ENCODE measurements at regions not wholly inside any gene's neighbourhood (a gene's known extent, or its start where the extent isn't known, plus 50 kb on each side); places are given as distances from the start of the nearest gene placed in this dataset.

DNA sequence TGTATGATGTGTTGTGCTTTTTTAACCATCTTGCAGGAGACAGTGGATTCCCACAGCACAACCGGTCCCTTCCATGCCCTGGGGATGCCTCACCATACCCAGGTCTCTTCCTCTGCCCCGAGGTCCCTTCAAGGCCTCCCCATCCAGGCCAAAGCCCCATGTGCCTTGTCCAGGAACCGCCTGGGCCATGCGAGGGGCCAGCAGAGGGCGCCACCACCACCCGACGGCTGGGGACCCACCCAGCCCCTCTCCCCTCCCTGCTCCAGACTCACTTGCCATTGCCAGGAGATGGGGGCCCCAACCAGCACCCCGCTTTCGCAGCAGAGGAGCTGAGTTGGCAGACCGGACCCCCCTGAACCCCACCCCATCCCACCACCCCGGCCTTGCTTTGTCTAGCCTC is 485.5 kb downstream of the TRAM1L1 start:
- Histone ChIP-seq H3K4me3 (no peak overlapping the region), H3K36me3 (no peaks in the 10 kb centered on the region), H3K27me3 (no peaks in the 10 kb centered on the region), H3K4me1 (no peaks in the 10 kb centered on the region), H3K9me3 (no peaks in the 10 kb centered on the region), H3K27ac (no peak overlapping the region)
- TF ChIP-seq, protein P1, sequence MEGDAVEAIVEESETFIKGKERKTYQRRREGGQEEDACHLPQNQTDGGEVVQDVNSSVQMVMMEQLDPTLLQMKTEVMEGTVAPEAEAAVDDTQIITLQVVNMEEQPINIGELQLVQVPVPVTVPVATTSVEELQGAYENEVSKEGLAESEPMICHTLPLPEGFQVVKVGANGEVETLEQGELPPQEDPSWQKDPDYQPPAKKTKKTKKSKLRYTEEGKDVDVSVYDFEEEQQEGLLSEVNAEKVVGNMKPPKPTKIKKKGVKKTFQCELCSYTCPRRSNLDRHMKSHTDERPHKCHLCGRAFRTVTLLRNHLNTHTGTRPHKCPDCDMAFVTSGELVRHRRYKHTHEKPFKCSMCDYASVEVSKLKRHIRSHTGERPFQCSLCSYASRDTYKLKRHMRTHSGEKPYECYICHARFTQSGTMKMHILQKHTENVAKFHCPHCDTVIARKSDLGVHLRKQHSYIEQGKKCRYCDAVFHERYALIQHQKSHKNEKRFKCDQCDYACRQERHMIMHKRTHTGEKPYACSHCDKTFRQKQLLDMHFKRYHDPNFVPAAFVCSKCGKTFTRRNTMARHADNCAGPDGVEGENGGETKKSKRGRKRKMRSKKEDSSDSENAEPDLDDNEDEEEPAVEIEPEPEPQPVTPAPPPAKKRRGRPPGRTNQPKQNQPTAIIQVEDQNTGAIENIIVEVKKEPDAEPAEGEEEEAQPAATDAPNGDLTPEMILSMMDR (IDR thresholded peaks at IDR 0.05), result no peak
- DNase-seq (ENCODE audit: low spot score), result no peak

DNA sequence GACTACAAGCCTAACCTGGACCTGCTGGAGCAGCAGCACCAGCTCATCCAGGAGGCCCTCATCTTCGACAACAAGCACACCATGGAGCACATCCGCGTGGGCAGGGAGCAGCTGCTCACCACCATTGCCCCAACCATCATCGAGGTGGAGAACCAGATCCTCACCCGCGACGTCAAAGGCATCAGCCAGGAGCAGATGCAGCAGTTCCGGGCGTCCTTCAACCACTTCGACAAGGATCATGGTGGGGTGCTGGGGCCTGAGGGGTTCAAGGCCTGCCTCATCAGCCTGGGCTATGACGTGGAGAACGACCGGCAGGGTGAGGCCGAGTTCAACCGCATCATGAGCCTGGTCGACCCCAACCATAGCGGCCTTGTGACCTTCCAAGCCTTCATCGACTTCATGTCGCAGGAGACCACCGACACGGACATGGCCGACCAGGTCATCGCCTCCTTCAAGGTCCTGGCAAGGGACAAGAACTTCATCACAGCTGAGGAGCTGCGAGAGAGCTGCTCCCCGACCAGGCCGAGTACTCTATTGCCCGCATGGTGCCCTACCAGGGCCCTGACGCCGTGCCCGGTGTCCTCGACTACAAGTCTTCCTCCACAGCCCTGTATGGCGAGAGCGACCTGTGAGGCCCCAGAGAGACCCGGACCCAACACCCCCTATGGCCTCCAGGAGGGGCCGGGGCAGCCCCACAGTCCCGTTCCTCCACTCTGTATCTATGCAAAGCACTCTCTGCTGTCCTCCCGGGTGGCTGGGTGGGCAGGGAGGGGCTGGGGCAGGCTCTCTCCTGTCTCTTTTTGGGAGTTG is 486.2 kb downstream of the TRAM1L1 start:
- DNase-seq (ENCODE audit: low spot score), result no peak
- TF ChIP-seq, protein P1 (IDR thresholded peaks at IDR 0.05), result no peak
- H3K9me3 ChIP-seq, result no peaks in the 10 kb centered on the region
- no peak overlapping the region for H3K4me3 ChIP-seq
- H3K27ac ChIP-seq, result no peak overlapping the region
- no peaks in the 10 kb centered on the region for H3K27me3 ChIP-seq
- H3K36me3 ChIP-seq, result no peaks in the 10 kb centered on the region
- H3K4me1 ChIP-seq, result no peaks in the 10 kb centered on the region

DNA sequence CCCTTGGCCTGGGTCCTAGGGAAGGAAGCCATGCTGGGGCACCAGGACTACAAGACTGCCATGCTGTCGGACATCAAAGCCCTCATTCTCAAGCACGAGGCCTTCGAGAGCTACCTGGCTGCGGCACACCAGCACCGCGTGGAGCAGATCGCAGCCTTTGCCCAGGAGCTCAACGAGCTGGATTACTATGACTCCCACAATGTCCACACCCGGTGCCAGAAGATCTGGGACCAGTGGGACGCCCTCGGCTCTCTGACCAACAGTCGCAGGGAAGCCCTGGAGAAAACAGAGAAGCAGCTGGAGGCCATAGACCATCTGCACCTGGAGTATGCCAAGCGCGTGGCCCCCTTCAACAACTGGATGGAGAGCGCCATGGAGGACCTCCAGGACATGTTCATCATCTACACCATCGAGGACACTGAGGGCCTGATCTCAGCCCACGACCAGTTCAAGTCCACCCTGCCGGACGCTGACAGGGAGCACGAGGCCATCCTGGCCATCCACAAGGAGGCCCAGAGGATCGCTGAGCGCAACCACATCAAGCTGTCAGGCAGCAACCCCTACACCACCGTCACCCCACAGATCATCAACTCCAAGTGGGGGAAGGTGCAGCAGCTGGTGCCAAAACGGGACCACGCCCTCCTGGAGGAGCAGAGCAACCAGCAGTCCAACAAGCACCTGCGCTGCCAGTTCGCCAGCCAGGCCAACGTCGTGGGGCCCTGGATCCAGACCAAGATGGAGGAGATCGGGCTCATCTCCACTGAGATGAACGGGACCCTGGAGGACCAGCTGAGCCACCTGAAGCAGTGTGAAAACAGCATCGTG is 487.0 kb downstream of the TRAM1L1 start:
- no peaks in the 10 kb centered on the region for H3K9me3 ChIP-seq
- H3K27me3 ChIP-seq, result no peaks in the 10 kb centered on the region
- no peak overlapping the region for H3K27ac ChIP-seq
- no peaks in the 10 kb centered on the region for H3K4me1 ChIP-seq
- no peak overlapping the region for H3K4me3 ChIP-seq
- TF ChIP-seq, protein P1 (IDR thresholded peaks at IDR 0.05), result no peak
- no peak for DNase-seq (ENCODE audit: low spot score)
- no peaks in the 10 kb centered on the region for H3K36me3 ChIP-seq

DNA sequence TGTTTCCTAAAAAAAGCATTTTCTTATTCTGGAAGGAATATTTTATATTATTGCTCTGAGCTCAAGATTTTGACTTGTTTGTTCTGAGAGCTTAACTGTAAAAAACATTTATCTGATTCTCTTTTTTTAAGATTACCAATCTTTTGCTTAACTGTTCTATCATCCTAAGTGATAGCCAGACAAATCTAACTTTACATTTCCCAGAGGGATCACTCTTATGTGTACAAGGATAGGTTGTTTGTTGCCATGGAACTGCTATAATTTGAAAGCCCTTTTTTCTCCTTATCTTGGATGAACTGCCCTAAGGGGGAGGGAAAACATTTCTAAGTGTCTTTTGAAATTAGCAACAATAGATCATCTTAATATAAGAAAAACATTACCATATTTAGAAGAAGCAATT is 494.7 kb downstream of the TRAM1L1 start:
- no peaks in the 10 kb centered on the region for H3K9me3 ChIP-seq
- no peaks in the 10 kb centered on the region for H3K27me3 ChIP-seq
- no peak overlapping the region for H3K27ac ChIP-seq
- no peak for DNase-seq (ENCODE audit: low spot score)
- H3K36me3 ChIP-seq, result no peaks in the 10 kb centered on the region
- H3K4me3 ChIP-seq, result no peak overlapping the region
- TF ChIP-seq, protein P1 (IDR thresholded peaks at IDR 0.05), result no peak
- H3K4me1 ChIP-seq, result no peaks in the 10 kb centered on the region

DNA sequence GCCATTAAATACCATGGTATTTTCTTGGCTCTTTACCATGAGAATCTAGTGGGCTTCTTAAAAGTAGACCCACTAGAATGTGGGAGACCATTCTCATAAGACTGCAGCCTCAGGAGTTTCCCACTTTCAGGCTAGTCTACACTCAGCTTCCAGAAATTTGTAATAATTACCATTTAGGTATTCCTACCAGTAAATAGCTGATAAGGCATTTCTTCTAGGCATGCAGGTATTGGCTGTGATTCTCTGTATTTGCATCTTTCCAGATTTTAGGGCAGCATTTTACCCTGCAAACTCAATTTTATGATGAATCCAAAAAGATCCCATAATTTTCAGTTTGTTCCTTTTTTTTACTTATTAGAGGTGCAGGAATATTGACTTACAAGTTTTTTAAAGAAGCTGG is 496.6 kb downstream of the TRAM1L1 start:
- no peak overlapping the region for H3K27ac ChIP-seq
- no peaks in the 10 kb centered on the region for H3K27me3 ChIP-seq
- H3K36me3 ChIP-seq, result no peaks in the 10 kb centered on the region
- DNase-seq (ENCODE audit: low spot score), result no peak
- no peaks in the 10 kb centered on the region for H3K9me3 ChIP-seq
- TF ChIP-seq, protein P1 (IDR thresholded peaks at IDR 0.05), result no peak
- H3K4me3 ChIP-seq, result no peak overlapping the region
- H3K4me1 ChIP-seq, result no peaks in the 10 kb centered on the region

All from right atrium auricular region (tissue), 2 donors.